ENCODE measurements at regions not wholly inside any gene's neighbourhood (a gene's known extent, or its start where the extent isn't known, plus 50 kb on each side); places are given as distances from the start of the nearest gene placed in this dataset.

GRCh38 chr4:41362621-41363383 lies 106.1 kb downstream of the UCHL1 start:
- no peaks in the 10 kb centered on the region for H3K9me3 Mint-ChIP-seq (ENCODE audit: low read depth)
- no peak for ATAC-seq
- H3K4me3 Mint-ChIP-seq = no peak overlapping the region
- DNase-seq = no peak
- no peak overlapping the region for H3K27ac Mint-ChIP-seq
- peaks cover 47% of the 10 kb centered on the region for H3K27me3 Mint-ChIP-seq
- CTCF ChIA-PET = no interaction called here
- H3K36me3 Mint-ChIP-seq = no peaks in the 10 kb centered on the region
- no peaks in the 10 kb centered on the region for H3K4me1 Mint-ChIP-seq

GRCh38 chr4:41363384-41363981 lies 106.8 kb downstream of the UCHL1 start:
- no peak for ATAC-seq
- Mint-ChIP-seq H3K4me1 (no peaks in the 10 kb centered on the region), H3K27me3 (peaks cover 44% of the 10 kb centered on the region), H3K9me3 (ENCODE audit: low read depth) (no peaks in the 10 kb centered on the region), H3K27ac (no peak overlapping the region), H3K4me3 (no peak overlapping the region), H3K36me3 (no peaks in the 10 kb centered on the region)
- CTCF ChIA-PET = no interaction called here
- DNase-seq = no peak

- Mint-ChIP-seq H3K4me1 (no peaks in the 10 kb centered on the region), H3K36me3 (no peaks in the 10 kb centered on the region), H3K4me3 (no peak overlapping the region), H3K27ac (no peak overlapping the region), H3K27me3 (peaks cover 35% of the 10 kb centered on the region), H3K9me3 (ENCODE audit: low read depth) (no peaks in the 10 kb centered on the region)
- ATAC-seq (no peak), DNase-seq (no peak)
- CTCF ChIA-PET = no interaction called here
These were observed 108.1 kb downstream of the UCHL1 start for GRCh38 chr4:41364876-41365275.

- DNase-seq = no peak
- no peak overlapping the region for H3K27ac Mint-ChIP-seq
- CTCF ChIA-PET = no interaction called here
These were observed 109.0 kb downstream of the UCHL1 start for GRCh38 chr4:41365681-41366080.

GRCh38 chr4:41366911-41367517 lies 110.3 kb downstream of the UCHL1 start:
- ATAC-seq = no peak
- Mint-ChIP-seq H3K9me3 (ENCODE audit: low read depth) (no peaks in the 10 kb centered on the region), H3K4me3 (no peak overlapping the region), H3K4me1 (no peaks in the 10 kb centered on the region), H3K27ac (no peak overlapping the region), H3K36me3 (no peaks in the 10 kb centered on the region), H3K27me3 (peaks cover 22% of the 10 kb centered on the region)
- CTCF ChIA-PET = no interaction called here
- no peak for DNase-seq

More at GRCh38 chr4:41365681-41366080, 109.0 kb downstream of the UCHL1 start:
- H3K4me1 Mint-ChIP-seq = no peaks in the 10 kb centered on the region
- ATAC-seq = no peak
- H3K36me3 Mint-ChIP-seq = no peaks in the 10 kb centered on the region
- H3K27me3 Mint-ChIP-seq = peaks cover 33% of the 10 kb centered on the region
- no peak overlapping the region for H3K4me3 Mint-ChIP-seq
- H3K9me3 Mint-ChIP-seq (ENCODE audit: low read depth) = no peaks in the 10 kb centered on the region

- CTCF ChIA-PET = no interaction called here
- Mint-ChIP-seq H3K4me3 (no peak overlapping the region), H3K36me3 (no peaks in the 10 kb centered on the region), H3K27me3 (peaks cover 5% of the 10 kb centered on the region), H3K4me1 (no peaks in the 10 kb centered on the region), H3K27ac (no peak overlapping the region), H3K9me3 (ENCODE audit: low read depth) (no peaks in the 10 kb centered on the region)
- DNase-seq (no peak), ATAC-seq (no peak)
These were observed 113.0 kb downstream of the UCHL1 start for GRCh38 chr4:41369680-41370079.

- Mint-ChIP-seq H3K27ac (no peak overlapping the region), H3K4me1 (no peaks in the 10 kb centered on the region), H3K4me3 (no peak overlapping the region), H3K36me3 (no peaks in the 10 kb centered on the region), H3K27me3 (no peaks in the 10 kb centered on the region), H3K9me3 (ENCODE audit: low read depth) (no peaks in the 10 kb centered on the region)
- CTCF ChIA-PET = no interaction called here
- ATAC-seq (no peak), DNase-seq (no peak)
These were observed 116.5 kb downstream of the UCHL1 start for GRCh38 chr4:41373221-41373620.

GRCh38 chr4:41374490-41374889 lies 117.8 kb downstream of the UCHL1 start:
- no peak overlapping the region for H3K27ac Mint-ChIP-seq
- H3K4me3 Mint-ChIP-seq = no peak overlapping the region
- DNase-seq (no peak), ATAC-seq (no peak)
- H3K9me3 Mint-ChIP-seq (ENCODE audit: low read depth) = peaks cover 2% of the 10 kb centered on the region
- H3K36me3 Mint-ChIP-seq = no peaks in the 10 kb centered on the region
- H3K4me1 Mint-ChIP-seq = no peaks in the 10 kb centered on the region
- H3K27me3 Mint-ChIP-seq = no peaks in the 10 kb centered on the region
- CTCF ChIA-PET = no interaction called here

GRCh38 chr4:41375561-41375960 lies 118.8 kb downstream of the UCHL1 start:
- no peak for ATAC-seq
- CTCF ChIA-PET = no interaction called here
- H3K4me1 Mint-ChIP-seq = no peaks in the 10 kb centered on the region

GRCh38 chr4:41377196-41377595 lies 120.5 kb downstream of the UCHL1 start:
- Mint-ChIP-seq H3K4me1 (no peaks in the 10 kb centered on the region), H3K27ac (no peak overlapping the region), H3K9me3 (ENCODE audit: low read depth) (peaks cover 2% of the 10 kb centered on the region), H3K4me3 (no peak overlapping the region), H3K36me3 (no peaks in the 10 kb centered on the region), H3K27me3 (no peaks in the 10 kb centered on the region)
- DNase-seq (no peak), ATAC-seq (no peak)
- CTCF ChIA-PET = no interaction called here

More at GRCh38 chr4:41375561-41375960, 118.8 kb downstream of the UCHL1 start:
- Mint-ChIP-seq H3K36me3 (no peaks in the 10 kb centered on the region), H3K27me3 (no peaks in the 10 kb centered on the region), H3K27ac (no peak overlapping the region), H3K4me3 (no peak overlapping the region), H3K9me3 (ENCODE audit: low read depth) (peaks cover 2% of the 10 kb centered on the region)
- no peak for DNase-seq

- CTCF ChIA-PET = no interaction called here
- H3K27ac Mint-ChIP-seq = no peak overlapping the region
- peaks cover 2% of the 10 kb centered on the region for H3K9me3 Mint-ChIP-seq (ENCODE audit: low read depth)
- ATAC-seq = no peak
- H3K4me3 Mint-ChIP-seq = no peak overlapping the region
- H3K36me3 Mint-ChIP-seq = no peaks in the 10 kb centered on the region
- H3K4me1 Mint-ChIP-seq = no peaks in the 10 kb centered on the region
- no peaks in the 10 kb centered on the region for H3K27me3 Mint-ChIP-seq
- no peak for DNase-seq
These were observed 122.5 kb downstream of the UCHL1 start for GRCh38 chr4:41379230-41379629.

- no peaks in the 10 kb centered on the region for H3K4me1 Mint-ChIP-seq
- H3K27me3 Mint-ChIP-seq = no peaks in the 10 kb centered on the region
- H3K36me3 Mint-ChIP-seq = no peaks in the 10 kb centered on the region
- no peak overlapping the region for H3K4me3 Mint-ChIP-seq
- no peak for ATAC-seq
- CTCF ChIA-PET = no interaction called here
- no peak for DNase-seq
- no peak overlapping the region for H3K27ac Mint-ChIP-seq
- H3K9me3 Mint-ChIP-seq (ENCODE audit: low read depth) = peaks cover 2% of the 10 kb centered on the region
These were observed 123.9 kb downstream of the UCHL1 start for GRCh38 chr4:41380511-41381157.

GRCh38 chr4:41381384-41381783 lies 124.7 kb downstream of the UCHL1 start:
- Mint-ChIP-seq H3K36me3 (no peaks in the 10 kb centered on the region), H3K27me3 (no peaks in the 10 kb centered on the region), H3K4me1 (no peaks in the 10 kb centered on the region), H3K4me3 (no peak overlapping the region), H3K9me3 (ENCODE audit: low read depth) (peaks cover 2% of the 10 kb centered on the region), H3K27ac (no peak overlapping the region)
- ATAC-seq (no peak), DNase-seq (no peak)
- CTCF ChIA-PET = no interaction called here

- DNase-seq (no peak), ATAC-seq (no peak)
- Mint-ChIP-seq H3K9me3 (ENCODE audit: low read depth) (no peaks in the 10 kb centered on the region), H3K27me3 (no peaks in the 10 kb centered on the region), H3K4me1 (no peaks in the 10 kb centered on the region), H3K36me3 (no peaks in the 10 kb centered on the region), H3K27ac (no peak overlapping the region), H3K4me3 (no peak overlapping the region)
- CTCF ChIA-PET = no interaction called here
These were observed 128.3 kb downstream of the UCHL1 start for GRCh38 chr4:41384992-41385391.
